ENCODE measurements at regions not wholly inside any gene's neighbourhood (a gene's known extent, or its start where the extent isn't known, plus 50 kb on each side); places are given as distances from the start of the nearest gene placed in this dataset.

DNA sequence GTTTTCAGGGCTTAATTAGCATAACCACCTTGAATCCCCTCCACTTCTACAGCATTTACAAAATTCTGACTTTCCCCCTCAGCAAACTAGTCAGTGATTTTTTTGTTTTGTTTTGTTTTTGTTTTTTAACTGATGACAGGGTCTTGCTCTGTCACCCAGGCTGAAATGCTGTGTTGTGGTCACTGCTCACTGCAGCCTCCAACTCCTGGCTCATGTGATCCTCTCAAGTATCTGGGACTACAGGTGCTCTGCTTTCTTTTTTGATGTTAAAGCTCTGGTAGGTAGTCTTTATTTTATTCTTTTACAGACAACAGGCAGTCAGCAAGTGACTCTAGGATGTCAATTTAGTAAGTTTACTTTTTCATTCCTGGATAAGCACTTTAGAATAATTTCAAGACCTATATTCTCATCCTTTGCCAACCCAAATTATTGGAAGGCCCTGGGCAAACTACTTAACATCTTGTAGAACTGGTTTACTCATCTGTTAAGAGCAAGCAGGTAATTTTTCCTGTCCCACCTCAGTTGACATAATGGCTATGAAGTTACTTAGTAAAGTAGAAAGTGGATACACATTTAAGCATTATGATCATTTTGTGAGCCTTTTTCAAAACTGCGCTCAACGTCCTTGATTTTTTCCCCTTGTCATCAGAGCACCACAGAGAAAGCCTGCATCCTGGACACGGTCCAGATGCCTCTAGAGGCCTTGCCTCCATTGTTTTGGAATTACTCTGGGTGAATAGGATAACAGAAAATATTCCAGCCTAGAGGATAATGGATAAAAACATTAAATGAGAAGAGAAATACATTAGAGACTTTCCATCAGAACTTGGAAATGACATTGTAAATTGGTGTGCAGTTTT is 69.9 kb upstream of the NDUFB4 start:
- Histone ChIP-seq H2AFZ (ENCODE audit: low read depth, low read length) (no peak overlapping the region), H3K27me3 (ENCODE audit: low read depth, low read length) (no peaks in the 10 kb centered on the region), H3K4me3 (ENCODE audit: low read length) (no peak overlapping the region), H3K79me2 (ENCODE audit: low read length) (no peaks in the 10 kb centered on the region), H3K4me2 (ENCODE audit: low read length) (no peak overlapping the region), H3K9ac (ENCODE audit: low read length) (no peak overlapping the region), H3K36me3 (replicated peaks; ENCODE audit: low read depth, low read length) (no peaks in the 10 kb centered on the region), H3K4me1 (ENCODE audit: low read length) (no peaks in the 10 kb centered on the region), H3K9me3 (ENCODE audit: insufficient read depth, low read length) (no peaks in the 10 kb centered on the region), H3K27ac (ENCODE audit: low read length) (no peak overlapping the region), H4K20me1 (ENCODE audit: insufficient read depth, low read length) (no peaks in the 10 kb centered on the region)
- TF ChIP-seq EZH2phosphoT487 (IDR thresholded peaks at IDR 0.05; ENCODE audit: low read depth) (no peak), CTCF (IDR thresholded peaks at IDR 0.05; ENCODE audit: low read depth, low read length) (no peak)

- Histone ChIP-seq H3K36me3 (replicated peaks; ENCODE audit: low read depth, low read length) (no peaks in the 10 kb centered on the region), H3K4me1 (ENCODE audit: low read length) (no peaks in the 10 kb centered on the region), H3K27me3 (ENCODE audit: low read depth, low read length) (no peaks in the 10 kb centered on the region), H3K4me2 (ENCODE audit: low read length) (no peak overlapping the region), H3K9ac (ENCODE audit: low read length) (no peak overlapping the region), H3K27ac (ENCODE audit: low read length) (no peak overlapping the region), H3K79me2 (ENCODE audit: low read length) (no peaks in the 10 kb centered on the region), H3K4me3 (ENCODE audit: low read length) (no peak overlapping the region), H4K20me1 (ENCODE audit: insufficient read depth, low read length) (no peaks in the 10 kb centered on the region), H2AFZ (ENCODE audit: low read depth, low read length) (no peak overlapping the region), H3K9me3 (ENCODE audit: insufficient read depth, low read length) (no peaks in the 10 kb centered on the region)
- TF ChIP-seq CTCF (IDR thresholded peaks at IDR 0.05; ENCODE audit: low read depth, low read length): no peak
- no peak for TF ChIP-seq EZH2phosphoT487 (IDR thresholded peaks at IDR 0.05; ENCODE audit: low read depth)
These were observed 71.8 kb upstream of the NDUFB4 start for GRCh38 chr3:120524171-120524923.

GRCh38 chr3:120516136-120516535 is 65.3 kb upstream of the FSTL1 start:
- H2AFZ ChIP-seq (ENCODE audit: low read depth, low read length): no peak overlapping the region
- TF ChIP-seq EZH2phosphoT487 (IDR thresholded peaks at IDR 0.05; ENCODE audit: low read depth) (no peak), CTCF (IDR thresholded peaks at IDR 0.05; ENCODE audit: low read depth, low read length) (no peak)

DNA sequence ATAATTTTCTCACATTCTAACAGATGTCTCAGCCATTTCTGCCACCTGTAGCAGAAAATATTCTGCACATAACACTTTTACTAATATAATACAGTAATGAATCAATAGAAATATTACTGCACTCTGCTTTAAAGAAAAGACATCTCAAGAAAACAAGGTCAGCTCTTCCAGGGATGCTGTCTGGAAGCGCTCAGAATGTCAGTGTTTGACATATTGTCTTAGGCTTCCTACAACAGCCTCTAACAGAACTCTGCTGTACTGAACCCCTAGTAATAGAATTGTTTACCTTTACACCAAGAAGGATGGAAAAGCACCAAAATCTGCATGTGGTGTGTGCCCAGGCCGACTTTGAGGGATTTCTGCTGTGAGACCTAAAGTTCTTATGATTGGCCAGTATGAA is 61.9 kb upstream of the FSTL1 start:
- no peaks in the 10 kb centered on the region for H3K79me2 ChIP-seq (ENCODE audit: low read length)
- no peaks in the 10 kb centered on the region for H3K4me1 ChIP-seq (ENCODE audit: low read length)
- H3K36me3 ChIP-seq (replicated peaks; ENCODE audit: low read depth, low read length): no peaks in the 10 kb centered on the region
- no peak overlapping the region for H3K4me2 ChIP-seq (ENCODE audit: low read length)
- H3K4me3 ChIP-seq (ENCODE audit: low read length): no peak overlapping the region
- H4K20me1 ChIP-seq (ENCODE audit: insufficient read depth, low read length): no peaks in the 10 kb centered on the region
- H3K27me3 ChIP-seq (ENCODE audit: low read depth, low read length): peaks cover 19% of the 10 kb centered on the region; the same call in 1 of the 2 replicates
- H2AFZ ChIP-seq (ENCODE audit: low read depth, low read length): no peak overlapping the region
- TF ChIP-seq EZH2phosphoT487 (IDR thresholded peaks at IDR 0.05; ENCODE audit: low read depth): no peak
- no peak for TF ChIP-seq CTCF (IDR thresholded peaks at IDR 0.05; ENCODE audit: low read depth, low read length)
- H3K27ac ChIP-seq (ENCODE audit: low read length): no peak overlapping the region
- no peak overlapping the region for H3K9ac ChIP-seq (ENCODE audit: low read length)
- H3K9me3 ChIP-seq (ENCODE audit: insufficient read depth, low read length): no peaks in the 10 kb centered on the region

More at GRCh38 chr3:120516136-120516535, 65.3 kb upstream of the FSTL1 start:
- H3K4me2 ChIP-seq (ENCODE audit: low read length): no peak overlapping the region
- no peaks in the 10 kb centered on the region for H3K9me3 ChIP-seq (ENCODE audit: insufficient read depth, low read length)
- H3K4me1 ChIP-seq (ENCODE audit: low read length): no peaks in the 10 kb centered on the region
- no peaks in the 10 kb centered on the region for H3K36me3 ChIP-seq (replicated peaks; ENCODE audit: low read depth, low read length)
- no peak overlapping the region for H3K4me3 ChIP-seq (ENCODE audit: low read length)
- no peak overlapping the region for H3K27ac ChIP-seq (ENCODE audit: low read length)
- no peaks in the 10 kb centered on the region for H4K20me1 ChIP-seq (ENCODE audit: insufficient read depth, low read length)
- H3K9ac ChIP-seq (ENCODE audit: low read length): no peak overlapping the region
- H3K27me3 ChIP-seq (ENCODE audit: low read depth, low read length): peaks cover 14% of the 10 kb centered on the region; the same call in 1 of the 2 replicates
- no peaks in the 10 kb centered on the region for H3K79me2 ChIP-seq (ENCODE audit: low read length)

Data from OCI-LY3 (cell line).